SU-DHL-6 (cell line): ENCODE measurements at regions not wholly inside any gene's neighbourhood (a gene's known extent, or its start where the extent isn't known, plus 50 kb on each side); places are given as distances from the start of the nearest gene placed in this dataset.

Experiments used
- EZH2phosphoT487 ChIP-seq: fragments of 200-600 bp; sonication (generic), shearing (Covaris generic); conservative IDR thresholded peaks from 2 replicates; pipeline ENCODE4 v1.6.1; 2018; ENCODE audit warnings: mild to moderate bottlenecking, antibody characterized with exemption, low read length, moderate library complexity, mixed read lengths
- TF ChIP-seq, protein P1 (sequence below): fragments of 200-600 bp; sonication (generic); IDR thresholded peaks from one replicate; pipeline ENCODE4 v1.5.1; 2017; ENCODE audit warnings: antibody characterized with exemption, mild to moderate bottlenecking, low read length, moderate library complexity; ENCODE audit not compliant: insufficient read depth, poor library complexity, severe bottlenecking

DNA sequence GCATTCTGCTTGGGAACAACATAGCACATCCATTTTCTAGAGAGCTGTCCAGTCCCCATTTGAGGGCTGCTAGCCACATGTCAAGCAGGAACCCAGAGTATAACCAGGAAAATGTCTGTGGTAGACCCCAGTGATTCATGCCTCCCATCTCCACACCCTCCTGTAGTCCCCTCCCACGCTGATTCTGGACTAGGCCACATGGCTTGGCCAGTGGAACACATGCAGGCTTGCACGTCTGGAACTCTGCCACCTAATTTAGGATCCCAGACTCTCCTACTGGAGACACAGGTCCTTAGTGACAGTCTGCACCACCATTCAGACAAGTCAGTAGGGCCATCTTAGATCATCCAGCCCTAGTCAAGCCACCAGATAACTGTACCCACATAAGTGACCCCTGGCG lies 149.8 kb downstream of the ZIC5 start:
- TF ChIP-seq, protein P1, sequence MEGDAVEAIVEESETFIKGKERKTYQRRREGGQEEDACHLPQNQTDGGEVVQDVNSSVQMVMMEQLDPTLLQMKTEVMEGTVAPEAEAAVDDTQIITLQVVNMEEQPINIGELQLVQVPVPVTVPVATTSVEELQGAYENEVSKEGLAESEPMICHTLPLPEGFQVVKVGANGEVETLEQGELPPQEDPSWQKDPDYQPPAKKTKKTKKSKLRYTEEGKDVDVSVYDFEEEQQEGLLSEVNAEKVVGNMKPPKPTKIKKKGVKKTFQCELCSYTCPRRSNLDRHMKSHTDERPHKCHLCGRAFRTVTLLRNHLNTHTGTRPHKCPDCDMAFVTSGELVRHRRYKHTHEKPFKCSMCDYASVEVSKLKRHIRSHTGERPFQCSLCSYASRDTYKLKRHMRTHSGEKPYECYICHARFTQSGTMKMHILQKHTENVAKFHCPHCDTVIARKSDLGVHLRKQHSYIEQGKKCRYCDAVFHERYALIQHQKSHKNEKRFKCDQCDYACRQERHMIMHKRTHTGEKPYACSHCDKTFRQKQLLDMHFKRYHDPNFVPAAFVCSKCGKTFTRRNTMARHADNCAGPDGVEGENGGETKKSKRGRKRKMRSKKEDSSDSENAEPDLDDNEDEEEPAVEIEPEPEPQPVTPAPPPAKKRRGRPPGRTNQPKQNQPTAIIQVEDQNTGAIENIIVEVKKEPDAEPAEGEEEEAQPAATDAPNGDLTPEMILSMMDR: no peak
- no peak for TF ChIP-seq EZH2phosphoT487
